ENCODE measurements at regions not wholly inside any gene's neighbourhood (a gene's known extent, or its start where the extent isn't known, plus 50 kb on each side); places are given as distances from the start of the nearest gene placed in this dataset.

DNA sequence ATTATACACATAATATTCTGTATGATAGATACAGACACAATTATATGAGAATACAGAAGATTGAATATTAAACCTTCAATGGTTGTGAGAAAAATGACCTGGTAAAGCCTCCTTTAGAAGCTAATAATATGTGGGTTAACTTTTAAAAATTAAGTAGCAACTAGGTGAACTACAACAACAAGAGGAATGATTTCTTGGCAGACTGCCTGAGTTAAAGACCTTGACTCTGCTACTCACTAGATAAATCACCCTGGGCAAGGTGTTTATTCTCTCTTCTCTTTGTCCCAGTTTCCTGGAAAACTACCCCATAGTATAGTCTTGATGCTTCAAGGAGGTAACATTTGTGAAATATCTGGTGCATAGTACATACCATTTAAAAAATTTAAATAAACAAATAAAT, 519.6 kb upstream of the TENM4 start (continued):
- TF ChIP-seq SUZ12 (IDR thresholded peaks at IDR 0.05; ENCODE audit: low read length) (no peak), CREB1 (IDR thresholded peaks at IDR 0.05) (no peak), TAF1 (IDR thresholded peaks at IDR 0.05; ENCODE audit: low read depth, low read length) (no peak)

All from H1 (cell line).